ENCODE measurements at regions not wholly inside any gene's neighbourhood (a gene's known extent, or its start where the extent isn't known, plus 50 kb on each side); places are given as distances from the start of the nearest gene placed in this dataset.

DNA sequence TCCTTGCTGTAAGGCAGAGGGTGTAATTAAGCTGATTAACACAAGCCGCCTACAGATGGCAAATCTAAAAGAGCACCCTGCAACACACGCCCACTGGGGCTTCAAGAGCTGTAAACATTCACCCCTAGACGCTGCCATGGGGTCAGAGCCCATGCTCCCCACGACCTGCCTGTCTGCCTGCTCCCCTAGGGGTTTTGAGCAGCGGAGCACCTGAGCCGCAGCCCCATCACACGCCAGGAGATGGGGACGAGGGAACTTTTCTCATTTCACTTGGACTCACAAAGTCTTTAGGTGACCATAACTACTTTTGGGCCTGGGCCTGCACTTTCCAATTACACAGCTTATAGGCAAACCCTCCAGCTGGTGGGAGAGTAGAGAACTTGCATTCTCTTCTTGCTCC is 99.0 kb upstream of the SOX4 start:
- H3K27me3 ChIP-seq (ENCODE audit: insufficient read depth, poor library complexity, severe bottlenecking), result no peaks in the 10 kb centered on the region
- no peak for TF ChIP-seq POLR2AphosphoS5 (IDR thresholded peaks at IDR 0.05; ENCODE audit: low read depth)
- TF ChIP-seq SPI1 (IDR thresholded peaks at IDR 0.05; ENCODE audit: borderline replicate concordance, low read depth), result no peak
- no peak for TF ChIP-seq REST (IDR thresholded peaks at IDR 0.05; ENCODE audit: insufficient replicate concordance, low read depth)
- H3K27ac ChIP-seq (replicated peaks), result no peak overlapping the region
- H3K4me3 ChIP-seq (replicated peaks; ENCODE audit: insufficient read depth, low read length), result no peak overlapping the region
- DNase-seq (ENCODE audit: low read depth in 1 of 2, low spot score in 1 of 2), result no peak

GRCh38 chr6:21496196-21496595 is 97.4 kb upstream of the SOX4 start:
- Histone ChIP-seq H3K4me3 (replicated peaks; ENCODE audit: insufficient read depth, low read length) (no peak overlapping the region), H3K27ac (replicated peaks) (no peak overlapping the region), H3K27me3 (ENCODE audit: insufficient read depth, poor library complexity, severe bottlenecking) (no peaks in the 10 kb centered on the region)
- no peak for TF ChIP-seq GABPA (IDR thresholded peaks at IDR 0.05; ENCODE audit: low read depth)
- no peak for DNase-seq (ENCODE audit: low read depth in 1 of 2, low spot score in 1 of 2)

- H3K4me3 ChIP-seq (replicated peaks; ENCODE audit: insufficient read depth, low read length), result no peak overlapping the region
- no peak for TF ChIP-seq SPI1 (IDR thresholded peaks at IDR 0.05; ENCODE audit: borderline replicate concordance, low read depth)
- no peak for TF ChIP-seq CTCF (IDR thresholded peaks at IDR 0.05; ENCODE audit: insufficient read depth, low read length)
- no peak for TF ChIP-seq REST (IDR thresholded peaks at IDR 0.05; ENCODE audit: insufficient replicate concordance, low read depth)
- TF ChIP-seq POLR2AphosphoS5 (IDR thresholded peaks at IDR 0.05; ENCODE audit: low read depth), result no peak
- no peak for TF ChIP-seq GABPA (IDR thresholded peaks at IDR 0.05; ENCODE audit: low read depth)
- no peak overlapping the region for H3K27ac ChIP-seq (replicated peaks)
- no peaks in the 10 kb centered on the region for H3K27me3 ChIP-seq (ENCODE audit: insufficient read depth, poor library complexity, severe bottlenecking)
- DNase-seq (ENCODE audit: low read depth in 1 of 2, low spot score in 1 of 2), result no peak
These were observed 96.8 kb upstream of the SOX4 start for GRCh38 chr6:21496706-21497105.

DNA sequence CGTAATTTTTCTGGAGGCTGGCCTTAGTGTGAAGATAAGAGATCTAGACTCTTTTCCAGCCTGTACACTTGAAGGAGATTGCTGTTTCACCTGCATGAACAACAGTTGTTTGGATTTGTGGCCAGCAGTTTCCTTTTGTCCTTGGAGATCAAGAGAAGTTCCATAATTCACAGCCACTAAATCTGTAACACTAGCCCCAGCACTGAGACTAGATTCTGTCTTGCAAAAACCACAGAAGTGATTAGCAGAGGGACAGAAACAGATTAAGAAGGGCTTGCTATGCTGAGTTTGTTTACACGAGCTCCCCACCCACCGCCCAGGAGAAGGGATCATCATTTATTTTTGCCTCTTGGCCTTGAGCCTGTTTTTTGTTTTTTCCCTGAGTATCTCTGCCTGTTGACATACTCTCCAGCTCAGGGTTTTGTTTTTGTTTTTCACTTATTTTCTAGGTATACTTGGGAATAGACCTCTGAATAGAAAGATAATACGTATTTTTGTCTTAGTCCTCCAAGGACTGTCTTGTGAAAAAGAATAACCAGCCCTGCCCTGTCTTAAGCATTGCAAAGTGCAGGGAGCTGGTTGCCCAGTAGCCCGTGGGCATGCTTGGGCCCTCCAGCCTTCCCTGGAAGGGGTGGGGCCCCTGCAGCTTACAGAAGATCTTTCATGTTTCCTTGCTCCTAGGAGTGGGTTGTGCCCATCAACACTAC is 93.1 kb upstream of the SOX4 start:
- TF ChIP-seq POLR2AphosphoS5 (IDR thresholded peaks at IDR 0.05; ENCODE audit: low read depth) (no peak), SPI1 (IDR thresholded peaks at IDR 0.05; ENCODE audit: borderline replicate concordance, low read depth) (no peak), CTCF (IDR thresholded peaks at IDR 0.05; ENCODE audit: insufficient read depth, low read length) (no peak), GABPA (IDR thresholded peaks at IDR 0.05; ENCODE audit: low read depth) (no peak), REST (IDR thresholded peaks at IDR 0.05; ENCODE audit: insufficient replicate concordance, low read depth) (no peak)

More for the DNA sequence above, 93.1 kb upstream of the SOX4 start:
- no peaks in the 10 kb centered on the region for H3K27me3 ChIP-seq (ENCODE audit: insufficient read depth, poor library complexity, severe bottlenecking)
- H3K4me3 ChIP-seq (replicated peaks; ENCODE audit: insufficient read depth, low read length), result no peak overlapping the region
- no peak overlapping the region for H3K27ac ChIP-seq (replicated peaks)
- DNase-seq (ENCODE audit: low read depth in 1 of 2, low spot score in 1 of 2), result no peak

All from HL-60 (cell line).